NCI-H1092 treated with DMSO at 0.1 percent for 48 hours (cell line): ENCODE measurements at regions not wholly inside any gene's neighbourhood (a gene's known extent, or its start where the extent isn't known, plus 50 kb on each side); places are given as distances from the start of the nearest gene placed in this dataset.
A peak's percentile ranks its signal among the peaks of the same experiment; 100 is the strongest.

Experiments used
- DNase-seq: peaks from one replicate; lab custom pipeline; 2025; lab: John Stamatoyannopoulos, UW

DNA sequence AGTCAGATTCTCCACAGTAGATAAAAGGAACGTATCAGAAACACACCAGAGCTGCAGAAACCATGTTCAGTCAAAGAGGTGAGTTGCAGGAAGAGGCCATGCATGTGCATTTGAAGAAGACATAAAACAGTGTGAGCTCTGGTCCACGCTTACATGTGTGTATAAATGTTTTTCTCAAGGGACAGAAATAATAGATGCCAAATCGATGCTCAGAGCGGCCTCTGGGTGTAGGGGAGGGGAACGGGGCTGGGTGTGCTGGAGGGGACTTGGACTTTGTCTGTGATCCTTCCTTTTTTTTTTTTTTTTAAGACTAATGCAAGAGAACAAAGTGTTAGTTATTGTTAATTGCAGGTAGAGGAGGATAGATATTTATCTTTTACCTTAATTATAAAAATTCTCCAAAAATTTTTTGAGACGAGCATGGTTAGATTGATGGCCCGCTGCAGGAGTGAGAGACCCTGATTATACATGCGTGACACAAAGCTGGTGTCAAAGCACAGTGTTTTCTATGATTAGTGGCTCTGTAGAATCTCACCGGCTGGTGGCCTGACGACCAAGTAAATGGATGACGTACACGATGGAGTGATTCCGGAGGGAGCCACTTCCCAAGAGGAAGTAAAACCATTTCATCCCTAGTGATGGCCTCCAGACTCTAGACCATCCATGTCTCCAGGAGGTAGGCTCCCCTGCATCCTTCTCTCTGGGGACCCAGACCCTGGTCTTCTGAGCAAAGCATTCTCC, 240.2 kb downstream of the ENGASE start:
- no peak for DNase-seq

DNA sequence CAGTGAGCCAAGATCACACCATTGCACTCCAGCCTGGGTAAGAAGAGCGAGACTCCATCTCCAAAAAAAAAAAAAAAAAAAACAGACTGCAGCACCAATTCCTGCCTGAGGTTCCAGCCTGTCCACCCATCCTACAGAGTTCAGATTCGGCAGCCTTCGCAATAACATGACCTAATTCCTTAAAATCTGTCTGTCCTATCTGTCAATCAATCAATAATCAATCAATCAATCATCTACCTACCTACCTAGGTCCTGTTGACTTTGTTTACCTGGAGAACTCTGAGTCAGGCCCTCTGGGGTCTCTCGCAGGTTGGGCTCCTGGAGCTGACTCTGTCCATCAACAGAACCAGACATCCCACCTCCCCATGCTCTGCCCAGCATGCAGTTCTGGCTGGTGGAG, 236.7 kb downstream of the ENGASE start:
- no peak for DNase-seq

DNA sequence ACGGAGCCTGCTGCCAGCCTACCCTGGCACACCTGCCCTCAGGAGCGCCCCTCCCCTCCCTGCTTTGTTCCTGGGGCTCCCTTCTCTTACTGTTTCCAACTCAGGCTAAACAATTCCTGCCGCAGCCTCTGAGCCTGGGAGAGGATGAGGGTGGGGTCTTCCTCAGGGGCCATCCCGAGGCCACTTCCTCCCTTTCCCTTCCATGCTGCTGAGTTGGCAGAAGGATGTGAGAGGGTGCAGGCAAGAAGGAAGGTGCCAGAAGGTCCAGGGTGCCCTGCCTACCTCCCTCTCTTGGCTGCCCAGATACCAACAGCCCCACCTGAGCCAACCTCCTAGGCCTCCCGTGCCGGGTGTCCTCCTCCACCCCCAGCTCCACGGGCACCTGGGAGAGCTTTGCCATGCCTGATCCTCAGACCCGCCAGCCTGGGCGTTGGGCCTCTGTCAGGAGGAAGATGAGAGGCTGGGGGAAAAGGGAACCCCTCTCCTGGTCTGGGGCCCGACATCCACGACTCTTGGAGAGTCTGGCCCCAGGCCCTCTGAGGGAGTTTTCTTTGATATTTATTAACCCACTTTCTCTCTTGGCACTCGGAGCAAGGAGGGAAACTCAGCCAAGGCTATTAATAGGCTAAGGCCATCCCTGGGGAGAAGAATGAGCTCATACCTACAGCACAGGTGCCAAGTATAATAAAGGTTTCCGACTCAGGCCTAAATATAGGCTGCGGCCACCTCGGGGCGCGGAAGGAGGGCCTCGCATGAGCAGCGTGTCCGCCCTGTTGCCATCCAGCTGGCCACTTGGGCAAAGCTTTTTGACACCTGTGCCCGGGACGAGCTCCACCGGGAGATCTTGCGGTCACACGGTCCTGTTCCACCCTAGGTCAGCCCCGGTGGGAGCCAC, 232.0 kb downstream of the ENGASE start:
- peak; percentile 48 for DNase-seq

DNA sequence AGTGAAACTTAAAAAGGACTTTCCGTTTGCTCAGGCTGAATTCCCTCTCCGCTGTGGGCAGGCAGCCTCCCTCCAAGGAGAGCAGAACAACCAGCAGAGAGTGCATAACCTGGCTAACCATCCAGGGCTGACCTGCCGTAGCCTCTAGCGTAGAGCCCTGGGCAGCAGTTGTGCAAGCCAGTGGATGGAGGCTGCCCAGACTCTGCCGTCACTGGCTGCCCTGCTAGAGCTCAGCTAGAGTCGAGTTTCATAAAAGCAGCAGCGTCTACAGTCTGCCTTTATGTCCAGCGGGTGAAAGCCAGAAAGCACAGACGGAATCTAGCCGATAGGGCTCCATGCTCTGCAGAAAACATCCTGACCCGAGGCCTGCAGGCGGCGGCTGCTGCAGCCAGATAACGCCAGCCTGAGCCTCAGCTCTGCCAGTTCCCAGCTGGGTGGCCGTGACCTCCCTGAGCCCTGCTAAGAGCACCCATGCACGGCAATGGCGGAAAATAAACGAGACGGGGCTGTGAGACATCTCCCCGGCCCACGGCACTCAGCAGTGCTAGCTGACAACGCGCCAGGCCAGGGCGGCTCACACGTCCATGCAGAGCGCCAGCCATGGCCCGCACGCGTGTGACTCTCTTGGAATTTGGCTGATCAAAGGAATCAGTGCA, 231.3 kb downstream of the ENGASE start:
- peak; percentile 42 for DNase-seq

DNA sequence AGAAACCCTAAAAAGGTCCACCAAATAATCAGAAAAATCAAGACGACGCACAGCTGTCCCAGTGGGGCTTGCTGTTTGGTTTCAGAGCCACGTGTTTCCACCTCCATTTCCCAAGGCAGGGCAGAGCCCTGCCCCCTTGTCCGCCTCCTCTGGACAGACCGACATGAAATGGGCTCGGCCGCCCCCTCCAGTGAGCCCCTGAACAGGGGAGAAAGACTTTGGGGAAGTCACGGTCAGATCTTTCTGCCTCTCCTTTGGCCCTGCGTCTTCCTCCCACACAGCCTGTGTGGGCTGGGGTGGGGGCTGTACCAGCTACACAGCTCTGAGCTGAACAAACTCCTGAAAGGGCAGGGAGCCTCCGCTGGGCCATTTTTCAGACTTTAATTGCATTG, 230.7 kb downstream of the ENGASE start:
- DNase-seq: no peak

DNA sequence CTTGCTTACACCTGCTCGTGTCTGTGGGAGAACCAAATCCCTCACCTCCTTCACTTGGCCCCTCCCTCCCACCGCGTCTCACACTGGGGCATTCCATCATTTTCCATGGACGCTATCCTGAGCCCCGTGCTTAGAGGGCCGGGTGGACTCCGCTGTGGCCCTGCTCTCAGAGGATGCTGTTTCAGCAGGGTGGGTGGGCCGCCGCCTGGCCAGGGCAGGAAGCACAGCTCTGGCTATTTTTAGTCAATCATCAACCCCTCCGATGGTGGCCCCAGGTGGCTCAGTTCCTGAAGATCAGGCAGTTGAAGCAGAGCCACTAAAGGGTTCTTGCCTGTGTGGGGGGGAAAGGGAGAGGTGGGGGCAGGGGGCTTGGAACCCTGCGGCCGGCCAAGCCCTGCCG, 230.3 kb downstream of the ENGASE start:
- DNase-seq: no peak

DNA sequence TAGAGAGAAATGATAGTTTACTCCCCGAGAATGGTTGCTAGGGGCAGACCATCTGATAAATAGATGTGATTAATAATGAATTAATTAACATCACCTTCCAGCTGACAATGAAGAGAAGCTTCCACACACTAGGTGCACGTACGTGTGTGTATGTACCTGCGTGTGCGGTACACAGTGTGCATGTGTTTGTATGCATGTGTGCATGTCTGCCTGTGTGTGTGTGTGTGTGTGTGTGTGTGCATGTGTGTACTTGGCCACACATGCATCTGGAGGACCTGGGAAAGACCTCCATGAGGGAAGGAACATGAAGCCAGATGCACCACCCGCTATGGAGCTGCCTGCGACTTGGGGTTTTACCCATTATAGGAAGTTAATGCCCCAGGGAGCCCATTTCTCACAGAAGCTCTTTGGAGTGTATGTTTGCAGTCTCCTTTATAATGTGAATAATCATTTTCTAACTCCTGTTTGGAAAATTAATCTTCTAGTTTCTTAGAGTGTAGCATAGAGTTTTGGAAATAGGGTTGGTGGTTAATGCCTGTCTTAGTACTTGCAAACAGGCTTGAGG, 229.1 kb downstream of the ENGASE start:
- no peak for DNase-seq

DNA sequence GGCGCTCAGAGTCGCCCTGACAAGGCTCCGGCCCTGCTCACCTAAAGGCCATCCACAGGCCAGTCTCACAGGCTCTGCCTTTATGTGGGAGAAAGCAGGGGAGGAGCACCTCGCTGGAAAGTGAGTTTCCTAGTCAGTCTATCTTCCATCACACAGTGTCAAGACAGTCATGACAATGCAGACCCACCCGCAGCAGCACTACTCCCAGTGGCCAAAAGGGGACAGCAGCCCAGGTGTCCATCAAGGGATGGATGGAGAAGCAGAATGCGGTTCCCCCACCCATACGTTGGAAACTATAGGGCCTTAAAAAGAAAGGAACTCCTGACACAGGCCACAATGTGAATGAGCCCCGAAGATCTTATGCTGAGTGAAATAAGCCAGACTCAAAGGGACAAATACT, 226.8 kb downstream of the ENGASE start:
- DNase-seq: no peak

DNA sequence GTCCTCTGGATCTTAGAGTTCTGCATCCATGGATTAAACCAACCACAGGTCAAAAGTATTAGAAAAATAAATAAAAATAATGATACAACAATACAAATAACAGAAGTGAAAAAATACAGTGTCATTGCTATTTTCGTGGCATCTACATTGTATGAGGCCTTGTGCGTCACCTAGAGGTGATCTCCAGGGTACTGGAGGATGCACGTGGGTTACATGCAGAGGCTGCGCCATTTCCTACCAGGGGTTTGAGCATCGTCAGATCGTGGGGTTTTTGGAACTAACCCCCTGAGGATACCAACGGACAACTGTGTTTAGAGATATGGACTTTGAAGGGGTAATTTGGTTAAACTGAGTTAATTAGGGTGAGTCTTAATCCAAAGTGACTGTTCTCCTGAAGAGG, 224.7 kb downstream of the ENGASE start:
- no peak for DNase-seq

DNA sequence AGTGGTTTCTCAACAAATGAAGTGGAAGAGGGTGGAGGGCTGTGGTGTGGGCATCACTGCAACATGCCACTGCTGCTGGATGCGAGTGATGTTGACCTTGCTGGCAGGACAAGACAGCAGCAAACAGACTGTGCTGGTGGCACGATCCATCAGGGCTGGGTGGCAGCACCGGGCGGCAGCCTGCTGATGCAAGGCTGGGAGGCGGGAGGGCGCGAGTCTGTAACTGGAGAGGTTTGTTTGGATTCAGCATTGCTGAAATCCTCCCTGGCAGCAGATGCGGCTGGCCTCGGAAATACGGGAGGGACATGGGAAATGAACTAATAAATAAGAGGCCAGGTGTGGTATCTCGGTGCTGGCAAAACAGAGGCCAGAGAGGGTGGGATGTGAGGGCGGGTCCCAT, 224.2 kb downstream of the ENGASE start:
- peak; percentile 18 for DNase-seq

DNA sequence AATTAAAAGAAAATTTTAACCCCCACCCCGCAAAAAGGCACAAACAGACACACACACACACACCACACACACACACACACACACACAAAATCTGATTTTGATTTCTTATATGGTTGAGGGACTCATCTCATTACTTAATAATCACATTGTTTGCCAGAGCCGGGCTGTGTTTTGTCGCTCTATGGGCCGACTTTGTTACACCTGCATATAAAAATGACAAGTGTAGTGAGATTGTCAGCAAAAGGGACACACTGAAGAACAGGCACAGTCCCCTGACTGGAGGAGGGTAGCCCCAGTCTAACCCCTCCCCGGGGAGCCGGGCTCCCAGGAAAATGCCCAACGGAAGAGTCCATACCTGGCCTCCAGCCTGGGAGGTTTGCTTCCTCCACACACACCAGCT, 221.6 kb downstream of the ENGASE start:
- DNase-seq: no peak

DNA sequence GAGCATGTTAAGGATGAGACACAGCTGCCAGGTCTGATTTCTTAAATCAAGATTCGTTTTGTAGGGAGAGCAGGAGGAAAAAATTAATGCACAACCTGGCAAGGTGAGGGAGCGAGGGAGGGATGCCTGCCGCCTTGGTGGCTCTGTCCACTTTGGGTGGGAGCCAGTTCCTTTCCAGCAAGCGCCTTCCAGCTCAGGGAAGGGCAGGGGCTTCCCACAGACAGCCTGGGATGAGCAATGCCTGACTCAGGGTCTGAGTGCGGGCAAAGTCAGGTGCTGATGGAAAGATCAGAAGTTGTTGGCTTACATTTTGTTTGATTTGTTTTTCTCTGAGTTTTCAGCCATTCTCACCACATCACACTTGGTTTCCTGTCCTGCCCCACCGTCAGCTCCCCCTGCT, 220.7 kb downstream of the ENGASE start:
- no peak for DNase-seq

DNA sequence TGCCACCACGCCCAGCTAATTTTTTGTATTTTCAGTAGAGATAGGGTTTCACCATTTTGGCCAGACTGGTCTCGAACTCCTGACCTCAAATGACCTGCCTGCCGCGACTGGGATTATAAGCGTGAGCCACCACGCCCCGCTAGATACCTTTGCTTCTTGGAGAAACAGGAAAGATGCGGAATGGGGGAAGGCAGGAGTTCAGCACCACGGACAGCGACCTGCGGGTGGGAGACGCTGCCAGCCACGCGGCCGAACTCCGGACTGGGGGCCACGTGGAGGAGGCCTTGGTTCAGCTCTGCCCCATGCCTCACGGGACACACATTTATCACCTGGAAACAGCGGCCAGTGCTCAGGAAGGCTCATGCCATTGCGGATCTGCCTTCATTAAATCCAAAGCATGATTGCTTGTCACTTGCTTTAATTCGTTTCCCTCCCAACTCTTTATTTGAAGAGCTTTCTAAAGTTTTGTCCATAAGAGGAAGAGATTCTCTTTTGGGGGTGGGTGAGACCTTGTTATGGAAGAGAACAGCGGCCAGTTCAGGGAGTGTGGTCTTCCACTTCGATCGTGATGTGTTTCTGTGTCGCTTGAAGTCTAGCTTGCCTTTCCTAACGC, 219.9 kb downstream of the ENGASE start:
- no peak for DNase-seq

DNA sequence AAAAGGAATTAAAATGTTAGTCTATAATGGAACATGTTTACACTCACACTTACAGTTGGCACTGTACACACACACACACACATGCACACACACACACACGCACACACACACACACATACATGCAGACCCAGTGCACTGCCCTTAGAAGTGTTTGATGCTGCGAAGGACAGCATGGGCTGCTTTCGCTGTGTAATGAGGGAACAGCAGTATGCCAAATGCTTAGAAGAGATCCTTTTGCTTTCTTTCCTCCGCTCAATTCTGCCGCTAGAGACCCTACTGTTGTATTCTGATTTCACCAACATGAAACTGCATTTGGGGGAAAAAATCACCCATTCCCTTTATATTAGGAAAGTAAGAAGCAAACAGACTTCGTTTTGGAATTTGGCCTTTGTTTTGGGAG, 217.9 kb downstream of the ENGASE start:
- no peak for DNase-seq

DNA sequence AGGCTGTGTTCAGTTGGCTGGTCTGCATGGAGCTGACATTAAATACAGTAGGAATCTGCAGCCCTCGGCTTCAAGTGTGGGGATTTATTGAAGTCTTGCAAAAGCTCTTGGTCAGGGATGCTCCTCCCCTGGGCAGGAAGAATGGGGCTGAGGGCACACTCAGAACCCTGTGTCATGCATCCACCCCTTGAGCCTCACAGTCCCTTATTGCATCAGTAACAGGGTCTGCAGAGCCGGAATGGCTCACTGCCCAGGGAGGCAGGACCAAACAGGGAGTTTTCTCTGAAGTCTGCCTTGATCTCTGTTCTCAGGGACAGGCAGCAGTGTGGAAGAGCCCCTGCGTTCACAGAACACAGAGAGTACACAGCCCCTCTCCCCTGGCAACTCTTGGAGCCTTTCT, 216.8 kb downstream of the ENGASE start:
- DNase-seq: no peak

DNA sequence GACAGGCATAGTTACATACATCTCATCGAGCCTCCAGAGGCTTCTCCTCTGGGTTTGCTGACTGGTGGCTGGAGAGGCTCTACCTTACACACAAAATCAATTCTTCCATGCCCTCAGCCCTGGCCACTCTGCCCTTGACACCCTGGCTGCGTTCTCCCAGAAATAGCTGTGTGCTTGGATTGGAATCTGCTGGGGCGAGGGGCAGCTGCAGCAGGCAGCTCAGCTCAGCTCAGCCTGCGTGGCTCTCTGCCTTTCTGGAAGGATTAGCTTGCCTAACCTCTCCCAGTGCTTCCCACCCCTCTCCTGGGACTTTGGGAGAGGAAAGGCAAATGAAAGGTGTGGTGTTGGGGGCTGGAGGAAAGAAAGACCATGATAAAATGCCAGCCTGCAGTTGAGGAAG, 216.1 kb downstream of the ENGASE start:
- no peak for DNase-seq

DNA sequence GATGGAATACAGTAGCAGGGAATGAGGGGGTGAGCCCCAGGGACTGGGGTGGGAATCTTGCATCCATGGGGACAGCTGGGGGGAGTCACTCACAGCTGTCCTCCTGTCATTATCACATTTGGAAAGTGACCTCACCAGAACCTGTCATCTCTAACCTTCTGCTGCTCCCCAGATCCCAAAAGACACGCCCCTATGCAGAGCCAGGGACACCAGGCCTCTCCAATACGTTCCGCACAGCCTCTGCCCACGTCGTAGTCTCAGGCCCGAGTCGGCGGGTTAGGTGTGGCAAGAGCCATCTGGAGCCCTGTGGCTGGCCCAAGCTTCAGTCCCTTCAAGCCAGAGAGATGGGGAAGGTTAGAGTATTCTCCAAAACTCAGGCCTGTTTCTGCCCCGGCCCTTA, 214.3 kb downstream of the ENGASE start:
- DNase-seq: no peak

DNA sequence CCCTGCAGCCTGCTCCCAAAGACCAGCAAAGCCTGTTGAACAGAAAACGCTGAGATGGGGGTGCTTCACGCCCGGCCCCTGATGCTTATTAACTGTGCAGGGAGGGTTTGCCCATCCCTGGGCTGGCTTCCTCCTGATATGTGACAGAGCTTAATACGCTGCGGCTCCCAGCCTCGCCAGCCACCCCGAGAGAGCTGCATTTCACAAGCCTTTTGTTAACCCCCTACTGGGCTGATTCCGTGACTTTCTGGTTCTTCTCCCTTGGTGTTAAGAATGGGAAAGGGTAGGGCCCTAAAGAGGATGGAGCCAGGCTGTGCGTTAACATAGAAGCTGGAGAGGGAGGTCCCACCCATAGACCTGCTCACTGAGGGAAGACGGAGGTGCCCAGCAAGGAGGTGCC, 211.8 kb downstream of the ENGASE start:
- no peak for DNase-seq

DNA sequence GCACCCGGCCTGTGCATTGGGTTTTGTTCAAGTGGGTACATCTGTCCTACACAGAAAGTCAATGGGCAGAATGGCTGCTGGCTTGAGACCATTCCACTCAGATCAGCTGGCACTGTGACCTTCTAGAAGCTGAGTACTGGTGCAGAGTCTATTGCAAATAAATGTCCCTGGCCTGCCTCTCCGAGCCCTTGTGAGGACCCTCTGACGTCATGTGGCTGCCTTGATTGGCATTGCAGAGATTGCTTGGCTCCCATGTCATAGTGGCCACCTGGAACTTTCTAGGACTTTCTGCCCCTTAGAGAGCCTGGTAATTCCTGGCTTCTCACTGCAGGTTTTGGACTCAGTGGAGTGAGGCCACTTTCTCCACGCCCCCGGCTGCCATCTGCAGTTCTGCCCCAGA, 211.3 kb downstream of the ENGASE start:
- DNase-seq: no peak

DNA sequence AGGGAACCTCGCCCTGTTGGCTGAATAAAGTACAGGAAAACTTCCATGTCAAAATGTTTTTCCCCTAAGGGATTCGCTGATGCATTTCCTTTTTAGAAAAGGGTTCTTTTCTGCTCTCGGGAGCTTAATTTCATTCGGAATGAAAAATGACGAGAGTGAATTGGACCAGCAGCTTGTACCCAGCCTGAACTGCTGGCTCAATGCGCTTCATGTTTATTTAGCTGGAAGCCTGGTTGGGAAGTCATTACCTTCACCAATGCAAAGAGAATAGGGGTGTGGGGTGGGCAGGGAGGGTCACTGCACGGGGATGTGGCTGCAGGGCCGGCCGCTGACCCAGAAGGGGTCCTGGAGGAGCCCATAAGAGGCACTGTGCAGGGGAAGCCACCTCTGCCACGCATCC, 207.7 kb downstream of the ENGASE start:
- DNase-seq: no peak

DNA sequence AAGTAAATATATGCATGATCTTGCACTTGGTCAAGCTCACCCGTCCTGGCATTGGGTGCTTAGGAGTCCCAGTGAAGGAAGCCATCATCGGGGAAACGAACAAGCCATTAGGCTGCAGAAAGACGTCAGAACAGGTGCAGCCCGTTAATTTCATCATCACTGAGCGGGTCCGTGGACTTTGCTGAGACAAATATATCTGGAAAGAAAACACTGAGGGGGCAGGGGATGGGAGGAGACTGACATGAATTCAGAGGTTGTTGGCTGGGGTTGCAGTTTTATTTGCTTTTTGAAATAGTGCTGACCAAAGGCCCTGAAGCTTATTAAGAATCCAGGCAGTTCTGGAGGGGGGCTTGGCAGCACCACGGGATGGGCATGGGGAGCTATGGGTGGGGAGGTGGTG, 207.2 kb downstream of the ENGASE start:
- no peak for DNase-seq

DNA sequence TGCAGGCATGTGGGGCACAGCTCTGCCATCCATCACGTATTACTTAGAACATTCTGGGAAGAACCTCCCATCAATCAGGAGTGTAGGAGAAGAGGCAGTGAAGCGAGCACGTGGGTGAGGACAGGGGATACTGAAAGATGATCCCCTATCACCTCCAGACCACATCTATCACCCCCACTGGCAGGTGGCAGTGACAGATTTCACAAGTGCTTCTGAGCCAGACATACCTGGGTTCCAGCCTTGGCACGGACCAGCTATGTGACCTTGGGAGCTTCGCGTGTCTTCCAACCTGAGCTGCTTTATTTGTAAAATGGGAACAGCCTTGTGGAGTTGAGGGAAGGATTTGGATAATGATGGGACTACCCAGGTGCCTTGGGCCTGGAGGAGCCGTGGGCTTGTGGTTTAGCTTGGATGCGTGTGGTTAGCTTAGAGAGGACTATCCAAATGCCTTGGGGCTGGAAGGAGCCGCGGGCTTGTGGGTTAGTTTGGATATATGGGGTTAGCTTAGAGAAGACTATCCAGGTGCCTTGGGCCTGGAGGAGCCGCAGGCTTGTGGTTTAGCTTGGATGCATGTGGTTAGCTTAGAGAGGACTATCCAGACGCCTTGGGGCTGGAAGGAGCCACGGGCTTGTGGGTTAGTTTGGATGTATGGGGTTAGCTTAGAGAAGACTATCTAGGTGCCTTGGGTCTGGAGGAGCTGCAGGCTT, 206.4 kb downstream of the ENGASE start:
- DNase-seq: no peak
